ENCODE measurements at regions not wholly inside any gene's neighbourhood (a gene's known extent, or its start where the extent isn't known, plus 50 kb on each side); places are given as distances from the start of the nearest gene placed in this dataset.

- TF ChIP-seq ZNF274 (IDR thresholded peaks at IDR 0.05; ENCODE audit: low read depth, low read length), result no peak
- no peak overlapping the region for H3K4me3 ChIP-seq (ENCODE audit: low read length)
Measured at GRCh38 chr4:170305627-170306026, 215.9 kb upstream of the AADAT start.

GRCh38 chr4:170281027-170281426 lies 191.3 kb upstream of the AADAT start:
- TF ChIP-seq ZNF274 (IDR thresholded peaks at IDR 0.05; ENCODE audit: low read depth, low read length), result no peak
- no peak overlapping the region for H3K4me3 ChIP-seq (ENCODE audit: low read length)

- TF ChIP-seq ZNF274 (IDR thresholded peaks at IDR 0.05; ENCODE audit: low read depth, low read length), result no peak
- no peak overlapping the region for H3K4me3 ChIP-seq (ENCODE audit: low read length)
Measured at GRCh38 chr4:170278460-170278859, 188.7 kb upstream of the AADAT start.

- no peak overlapping the region for H3K4me3 ChIP-seq (ENCODE audit: low read length)
- TF ChIP-seq ZNF274 (IDR thresholded peaks at IDR 0.05; ENCODE audit: low read depth, low read length), result no peak
Measured at GRCh38 chr4:170274616-170275015, 184.9 kb upstream of the AADAT start.

GRCh38 chr4:170272959-170273358 lies 183.2 kb upstream of the AADAT start:
- no peak for TF ChIP-seq ZNF274 (IDR thresholded peaks at IDR 0.05; ENCODE audit: low read depth, low read length)
- H3K4me3 ChIP-seq (ENCODE audit: low read length), result no peak overlapping the region

- H3K4me3 ChIP-seq (ENCODE audit: low read length), result no peak overlapping the region
- no peak for TF ChIP-seq ZNF274 (IDR thresholded peaks at IDR 0.05; ENCODE audit: low read depth, low read length)
Measured at GRCh38 chr4:170271723-170272122, 182.0 kb upstream of the AADAT start.

GRCh38 chr4:170270628-170271027 lies 180.9 kb upstream of the AADAT start:
- no peak for TF ChIP-seq ZNF274 (IDR thresholded peaks at IDR 0.05; ENCODE audit: low read depth, low read length)
- no peak overlapping the region for H3K4me3 ChIP-seq (ENCODE audit: low read length)

GRCh38 chr4:170269950-170270349 lies 180.2 kb upstream of the AADAT start:
- TF ChIP-seq ZNF274 (IDR thresholded peaks at IDR 0.05; ENCODE audit: low read depth, low read length), result no peak
- H3K4me3 ChIP-seq (ENCODE audit: low read length), result no peak overlapping the region

- TF ChIP-seq ZNF274 (IDR thresholded peaks at IDR 0.05; ENCODE audit: low read depth, low read length), result no peak
- H3K4me3 ChIP-seq (ENCODE audit: low read length), result no peak overlapping the region
Measured at GRCh38 chr4:170259631-170260153, 169.9 kb upstream of the AADAT start.

- no peak for TF ChIP-seq ZNF274 (IDR thresholded peaks at IDR 0.05; ENCODE audit: low read depth, low read length)
- H3K4me3 ChIP-seq (ENCODE audit: low read length), result no peak overlapping the region
Measured at GRCh38 chr4:170256807-170257206, 167.1 kb upstream of the AADAT start.

- H3K4me3 ChIP-seq (ENCODE audit: low read length), result no peak overlapping the region
- TF ChIP-seq ZNF274 (IDR thresholded peaks at IDR 0.05; ENCODE audit: low read depth, low read length), result no peak
Measured at GRCh38 chr4:170248576-170248975, 158.8 kb upstream of the AADAT start.

GRCh38 chr4:170248029-170248428 lies 158.3 kb upstream of the AADAT start:
- no peak for TF ChIP-seq ZNF274 (IDR thresholded peaks at IDR 0.05; ENCODE audit: low read depth, low read length)
- H3K4me3 ChIP-seq (ENCODE audit: low read length), result no peak overlapping the region

- TF ChIP-seq ZNF274 (IDR thresholded peaks at IDR 0.05; ENCODE audit: low read depth, low read length), result no peak
Measured at GRCh38 chr4:170247596-170247995, 157.8 kb upstream of the AADAT start.

GRCh38 chr4:170243662-170244288 lies 154.0 kb upstream of the AADAT start:
- no peak for TF ChIP-seq ZNF274 (IDR thresholded peaks at IDR 0.05; ENCODE audit: low read depth, low read length)
- no peak overlapping the region for H3K4me3 ChIP-seq (ENCODE audit: low read length)

More at GRCh38 chr4:170247596-170247995, 157.8 kb upstream of the AADAT start:
- H3K4me3 ChIP-seq (ENCODE audit: low read length), result no peak overlapping the region

- TF ChIP-seq ZNF274 (IDR thresholded peaks at IDR 0.05; ENCODE audit: low read depth, low read length), result no peak
- no peak overlapping the region for H3K4me3 ChIP-seq (ENCODE audit: low read length)
Measured at GRCh38 chr4:170242471-170242870, 152.7 kb upstream of the AADAT start.

GRCh38 chr4:170234800-170235199 lies 145.0 kb upstream of the AADAT start:
- no peak overlapping the region for H3K4me3 ChIP-seq (ENCODE audit: low read length)
- no peak for TF ChIP-seq ZNF274 (IDR thresholded peaks at IDR 0.05; ENCODE audit: low read depth, low read length)

Data from GM08714 (cell line).